ENCODE measurements at regions not wholly inside any gene's neighbourhood (a gene's known extent, or its start where the extent isn't known, plus 50 kb on each side); places are given as distances from the start of the nearest gene placed in this dataset.

DNA sequence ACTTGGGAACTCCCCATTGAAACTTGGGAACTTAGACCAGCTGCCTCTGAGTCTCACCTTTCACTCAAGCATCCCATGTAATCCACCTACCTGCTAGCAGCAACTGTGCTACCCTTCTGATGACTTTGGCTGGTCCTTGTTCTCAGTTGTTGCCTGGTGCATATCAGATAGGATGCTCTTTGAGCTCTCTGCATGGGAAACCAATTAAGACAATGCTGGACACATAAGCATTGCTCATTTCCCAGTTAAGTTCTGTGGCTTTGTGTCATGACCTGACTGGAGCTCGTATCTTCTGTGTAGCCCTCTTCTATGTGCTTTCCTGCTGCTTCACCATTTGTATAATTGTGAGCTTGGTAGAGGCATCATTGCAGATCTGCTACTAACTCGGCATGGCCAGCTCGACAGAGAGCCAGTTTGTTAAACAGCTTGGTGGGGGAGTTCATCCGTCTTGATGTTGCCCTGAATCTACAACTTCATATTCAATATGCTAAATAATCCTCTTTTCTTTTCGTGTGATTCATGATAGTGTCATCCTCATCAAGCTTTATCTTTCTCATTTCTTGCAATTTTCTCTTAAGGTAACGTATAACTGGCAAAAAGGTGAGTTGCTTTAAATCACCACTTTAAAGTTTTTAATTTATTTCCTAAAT is 447.5 kb upstream of the SLC14A2 start:
- no peak overlapping the region for H3K27ac ChIP-seq (ENCODE audit: insufficient read depth in 1 of 2, low read depth in 1 of 2, low read length in 2 of 2, poor library complexity in 1 of 2, severe bottlenecking in 2 of 2)
- DNase-seq = no peak
- ChIA-PET POLR2A (no interaction called here), CTCF (interaction anchor here (0.7 kb wide), 1 partner anchor 45 kb away, joined by 3 read pairs; no protein-coding TSS in a partner anchor)
- H3K36me3 ChIP-seq (ENCODE audit: control insufficient read depth in 4 of 4, insufficient read depth in 4 of 4, low read length in 3 of 4) = no peaks in the 10 kb centered on the region
- H3K9me3 ChIP-seq (ENCODE audit: control extremely low read depth in 1 of 5, control insufficient read depth in 4 of 5, insufficient read depth in 2 of 5, low read depth in 1 of 5, low read length in 4 of 5) = no peaks in the 10 kb centered on the region
- no peaks in the 10 kb centered on the region for H3K27me3 ChIP-seq (replicated peaks in 2 of 5; ENCODE audit: control insufficient read depth in 4 of 5, insufficient read depth in 5 of 5, low read length in 4 of 5)
- H3K4me3 ChIP-seq (ENCODE audit: control insufficient read depth in 1 of 7, extremely low read depth in 1 of 7, insufficient read depth in 4 of 7, low read depth in 2 of 7, low read length in 6 of 7) = no peak overlapping the region
- 100% methylated on average over 5 of the region's 6 CpGs for WGBS (ENCODE audit: insufficient coverage)
- H3K4me1 ChIP-seq (ENCODE audit: control extremely low read depth in 1 of 4, control insufficient read depth in 4 of 4, insufficient read depth in 4 of 4, low read length in 3 of 4) = no peaks in the 10 kb centered on the region

GRCh38 chr18:45168866-45169600 is 446.2 kb upstream of the SLC14A2 start:
- no peaks in the 10 kb centered on the region for H3K9me3 ChIP-seq (ENCODE audit: control extremely low read depth in 1 of 5, control insufficient read depth in 4 of 5, insufficient read depth in 2 of 5, low read depth in 1 of 5, low read length in 4 of 5)
- no peaks in the 10 kb centered on the region for H3K36me3 ChIP-seq (ENCODE audit: control insufficient read depth in 4 of 4, insufficient read depth in 4 of 4, low read length in 3 of 4)
- H3K27ac ChIP-seq (ENCODE audit: insufficient read depth in 1 of 2, low read depth in 1 of 2, low read length in 2 of 2, poor library complexity in 1 of 2, severe bottlenecking in 2 of 2) = no peak overlapping the region
- no peaks in the 10 kb centered on the region for H3K27me3 ChIP-seq (replicated peaks in 2 of 5; ENCODE audit: control insufficient read depth in 4 of 5, insufficient read depth in 5 of 5, low read length in 4 of 5)
- DNase-seq = no peak
- 100% methylated on average over 1 of the region's 2 CpGs for WGBS (ENCODE audit: insufficient coverage)
- no peak overlapping the region for H3K4me3 ChIP-seq (ENCODE audit: control insufficient read depth in 1 of 7, extremely low read depth in 1 of 7, insufficient read depth in 4 of 7, low read depth in 2 of 7, low read length in 6 of 7)
- POLR2A ChIA-PET = no interaction called here
- CTCF ChIA-PET = no interaction called here
- H3K4me1 ChIP-seq (ENCODE audit: control extremely low read depth in 1 of 4, control insufficient read depth in 4 of 4, insufficient read depth in 4 of 4, low read length in 3 of 4) = no peaks in the 10 kb centered on the region

DNA sequence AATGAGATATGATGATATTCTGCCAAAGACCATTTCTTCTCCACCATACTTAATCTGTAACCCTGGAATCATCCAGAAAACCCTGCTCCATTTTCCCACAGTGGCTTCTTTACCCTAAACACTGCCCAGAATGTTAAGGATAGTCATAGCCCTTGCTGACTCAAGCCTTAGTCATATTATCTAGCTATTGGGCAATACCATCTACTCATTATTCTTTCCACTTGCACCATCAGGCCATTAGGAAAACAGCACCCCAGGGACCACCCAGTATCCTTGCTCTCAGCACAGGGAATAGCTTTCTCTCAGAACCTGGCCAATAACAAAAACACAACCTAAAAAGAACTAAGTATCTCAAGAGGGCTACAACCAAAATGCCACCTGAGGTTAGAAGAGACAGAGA is 445.7 kb upstream of the SLC14A2 start:
- Histone ChIP-seq H3K36me3 (ENCODE audit: control insufficient read depth in 4 of 4, insufficient read depth in 4 of 4, low read length in 3 of 4) (no peaks in the 10 kb centered on the region), H3K27me3 (replicated peaks in 2 of 5; ENCODE audit: control insufficient read depth in 4 of 5, insufficient read depth in 5 of 5, low read length in 4 of 5) (no peaks in the 10 kb centered on the region), H3K4me3 (ENCODE audit: control insufficient read depth in 1 of 7, extremely low read depth in 1 of 7, insufficient read depth in 4 of 7, low read depth in 2 of 7, low read length in 6 of 7) (no peak overlapping the region), H3K27ac (ENCODE audit: insufficient read depth in 1 of 2, low read depth in 1 of 2, low read length in 2 of 2, poor library complexity in 1 of 2, severe bottlenecking in 2 of 2) (no peak overlapping the region), H3K9me3 (ENCODE audit: control extremely low read depth in 1 of 5, control insufficient read depth in 4 of 5, insufficient read depth in 2 of 5, low read depth in 1 of 5, low read length in 4 of 5) (no peaks in the 10 kb centered on the region), H3K4me1 (ENCODE audit: control extremely low read depth in 1 of 4, control insufficient read depth in 4 of 4, insufficient read depth in 4 of 4, low read length in 3 of 4) (no peaks in the 10 kb centered on the region)
- DNase-seq = no peak
- POLR2A ChIA-PET = no interaction called here
- CTCF ChIA-PET = no interaction called here

GRCh38 chr18:45171679-45172191 is 443.5 kb upstream of the SLC14A2 start:
- DNase-seq = no peak
- no peak overlapping the region for H3K27ac ChIP-seq (ENCODE audit: insufficient read depth in 1 of 2, low read depth in 1 of 2, low read length in 2 of 2, poor library complexity in 1 of 2, severe bottlenecking in 2 of 2)
- POLR2A ChIA-PET = no interaction called here
- no peaks in the 10 kb centered on the region for H3K36me3 ChIP-seq (ENCODE audit: control insufficient read depth in 4 of 4, insufficient read depth in 4 of 4, low read length in 3 of 4)
- no peaks in the 10 kb centered on the region for H3K9me3 ChIP-seq (ENCODE audit: control extremely low read depth in 1 of 5, control insufficient read depth in 4 of 5, insufficient read depth in 2 of 5, low read depth in 1 of 5, low read length in 4 of 5)
- no peaks in the 10 kb centered on the region for H3K4me1 ChIP-seq (ENCODE audit: control extremely low read depth in 1 of 4, control insufficient read depth in 4 of 4, insufficient read depth in 4 of 4, low read length in 3 of 4)
- 97% methylated on average over 4 of the region's 4 CpGs for WGBS (ENCODE audit: insufficient coverage)
- no peaks in the 10 kb centered on the region for H3K27me3 ChIP-seq (replicated peaks in 2 of 5; ENCODE audit: control insufficient read depth in 4 of 5, insufficient read depth in 5 of 5, low read length in 4 of 5)
- CTCF ChIA-PET = interaction anchor here (0.6 to 1.0 kb wide), 2 partner anchors 31 to 213 kb away, joined by 3 read pairs; no protein-coding TSS in a partner anchor
- no peak overlapping the region for H3K4me3 ChIP-seq (ENCODE audit: control insufficient read depth in 1 of 7, extremely low read depth in 1 of 7, insufficient read depth in 4 of 7, low read depth in 2 of 7, low read length in 6 of 7)

GRCh38 chr18:45173327-45173726 is 441.9 kb upstream of the SLC14A2 start:
- Histone ChIP-seq H3K36me3 (ENCODE audit: control insufficient read depth in 4 of 4, insufficient read depth in 4 of 4, low read length in 3 of 4) (no peaks in the 10 kb centered on the region), H3K9me3 (ENCODE audit: control extremely low read depth in 1 of 5, control insufficient read depth in 4 of 5, insufficient read depth in 2 of 5, low read depth in 1 of 5, low read length in 4 of 5) (no peaks in the 10 kb centered on the region), H3K4me1 (ENCODE audit: control extremely low read depth in 1 of 4, control insufficient read depth in 4 of 4, insufficient read depth in 4 of 4, low read length in 3 of 4) (no peaks in the 10 kb centered on the region), H3K4me3 (ENCODE audit: control insufficient read depth in 1 of 7, extremely low read depth in 1 of 7, insufficient read depth in 4 of 7, low read depth in 2 of 7, low read length in 6 of 7) (no peak overlapping the region), H3K27ac (ENCODE audit: insufficient read depth in 1 of 2, low read depth in 1 of 2, low read length in 2 of 2, poor library complexity in 1 of 2, severe bottlenecking in 2 of 2) (no peak overlapping the region), H3K27me3 (replicated peaks in 2 of 5; ENCODE audit: control insufficient read depth in 4 of 5, insufficient read depth in 5 of 5, low read length in 4 of 5) (no peaks in the 10 kb centered on the region)
- 57% methylated on average over 1 of the region's 2 CpGs for WGBS (ENCODE audit: insufficient coverage)
- CTCF ChIA-PET = interaction anchor here (1.4 kb wide), 1 partner anchor 10 kb away, joined by 3 read pairs; no protein-coding TSS in a partner anchor
- peak in 1 of 3 donors; percentile 5 for DNase-seq
- POLR2A ChIA-PET = no interaction called here

GRCh38 chr18:45173799-45174519 is 441.3 kb upstream of the SLC14A2 start:
- WGBS (ENCODE audit: insufficient coverage) = 100% methylated on average over 1 of the region's 2 CpGs
- Histone ChIP-seq H3K9me3 (ENCODE audit: control extremely low read depth in 1 of 5, control insufficient read depth in 4 of 5, insufficient read depth in 2 of 5, low read depth in 1 of 5, low read length in 4 of 5) (no peaks in the 10 kb centered on the region), H3K4me1 (ENCODE audit: control extremely low read depth in 1 of 4, control insufficient read depth in 4 of 4, insufficient read depth in 4 of 4, low read length in 3 of 4) (no peaks in the 10 kb centered on the region), H3K36me3 (ENCODE audit: control insufficient read depth in 4 of 4, insufficient read depth in 4 of 4, low read length in 3 of 4) (no peaks in the 10 kb centered on the region), H3K4me3 (ENCODE audit: control insufficient read depth in 1 of 7, extremely low read depth in 1 of 7, insufficient read depth in 4 of 7, low read depth in 2 of 7, low read length in 6 of 7) (no peak overlapping the region), H3K27ac (ENCODE audit: insufficient read depth in 1 of 2, low read depth in 1 of 2, low read length in 2 of 2, poor library complexity in 1 of 2, severe bottlenecking in 2 of 2) (no peak overlapping the region), H3K27me3 (replicated peaks in 2 of 5; ENCODE audit: control insufficient read depth in 4 of 5, insufficient read depth in 5 of 5, low read length in 4 of 5) (no peaks in the 10 kb centered on the region)
- CTCF ChIA-PET = interaction anchor here (0.6 kb wide), 1 partner anchor 122 kb away, joined by 3 read pairs; no protein-coding TSS in a partner anchor
- DNase-seq = peak in 1 of 3 donors; percentile 10
- POLR2A ChIA-PET = no interaction called here
